NCI-H2171 (cell line): ENCODE measurements at regions not wholly inside any gene's neighbourhood (a gene's known extent, or its start where the extent isn't known, plus 50 kb on each side); places are given as distances from the start of the nearest gene placed in this dataset.

Experiments
- DNase-seq: peaks from one replicate; lab custom pipeline; 2025; lab: John Stamatoyannopoulos, UW

DNA sequence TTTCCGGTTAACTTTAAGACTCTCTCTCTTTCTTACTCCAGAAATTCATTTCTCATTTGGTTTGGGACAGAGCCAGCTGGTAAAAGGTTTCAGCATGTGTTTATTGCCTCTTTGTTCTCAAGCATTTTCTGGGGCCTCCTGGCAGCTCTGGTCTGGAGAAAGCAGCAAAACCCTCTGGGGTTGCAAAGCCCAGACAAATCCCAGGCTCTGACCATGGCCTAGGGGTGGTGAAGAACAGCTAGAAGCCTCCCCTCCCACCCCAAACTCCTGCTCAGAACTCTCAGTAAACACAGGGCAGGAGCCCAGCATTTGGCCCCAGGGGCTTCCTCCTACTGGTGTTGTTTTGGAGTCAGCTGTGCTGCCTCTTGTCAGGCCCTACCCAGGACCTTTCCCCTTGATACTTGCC is 124.2 kb upstream of the SERP2 start:
- no peak for DNase-seq

GRCh38 chr13:44252938-44253337 is 120.7 kb upstream of the SERP2 start:
- DNase-seq, result no peak

GRCh38 chr13:44255771-44256364 is 117.8 kb upstream of the SERP2 start:
- no peak for DNase-seq

- DNase-seq, result no peak
These were observed 115.8 kb upstream of the SERP2 start for GRCh38 chr13:44257796-44258195.

DNA sequence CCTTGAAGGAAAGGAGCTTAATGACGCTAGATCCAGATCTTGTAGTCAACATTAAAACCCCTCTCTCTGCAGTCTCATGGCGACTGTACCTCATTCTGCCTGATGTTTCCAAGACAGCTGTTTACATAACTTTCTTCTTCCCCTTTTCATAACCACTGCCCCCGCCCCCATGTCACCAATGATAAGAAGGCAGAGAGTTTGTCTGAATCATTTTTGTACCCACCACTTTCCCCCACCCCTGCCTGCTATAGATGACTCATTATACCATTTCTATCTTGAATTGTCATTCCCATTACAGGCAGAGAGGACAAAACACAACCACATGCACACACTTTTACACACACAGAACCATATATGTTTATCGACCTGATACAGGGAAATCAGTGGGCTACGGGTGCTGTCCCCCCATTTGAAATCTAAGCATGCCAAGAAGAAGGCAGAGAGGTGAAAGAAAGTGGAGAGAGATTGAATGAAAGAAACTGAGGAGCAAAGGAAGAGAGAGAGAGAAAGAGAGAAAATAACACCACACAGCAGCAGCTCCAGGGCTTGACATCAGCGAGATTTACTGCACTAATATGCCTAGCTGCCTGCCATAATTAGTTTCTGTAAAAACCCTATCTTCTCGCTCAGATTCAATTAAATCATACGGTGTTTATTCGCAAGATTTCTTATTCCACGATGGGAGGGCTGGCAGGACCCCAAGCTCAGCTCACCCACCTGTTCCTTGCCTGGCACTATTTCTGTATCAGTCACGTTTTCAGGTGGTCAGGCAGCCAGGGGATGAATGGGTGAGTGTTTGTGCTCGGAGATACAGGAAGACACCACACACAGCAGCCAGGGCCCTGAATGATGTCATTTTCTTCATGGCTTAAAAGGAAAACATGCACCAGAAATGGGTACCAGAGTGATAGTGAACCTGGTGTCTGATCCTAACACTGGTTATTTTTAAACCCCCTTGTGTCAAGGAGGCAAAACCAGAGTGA is 114.3 kb upstream of the SERP2 start:
- DNase-seq, result no peak

GRCh38 chr13:44260336-44260735 is 113.3 kb upstream of the SERP2 start:
- DNase-seq, result no peak

GRCh38 chr13:44263751-44264620 is 109.6 kb upstream of the SERP2 start:
- no peak for DNase-seq

DNA sequence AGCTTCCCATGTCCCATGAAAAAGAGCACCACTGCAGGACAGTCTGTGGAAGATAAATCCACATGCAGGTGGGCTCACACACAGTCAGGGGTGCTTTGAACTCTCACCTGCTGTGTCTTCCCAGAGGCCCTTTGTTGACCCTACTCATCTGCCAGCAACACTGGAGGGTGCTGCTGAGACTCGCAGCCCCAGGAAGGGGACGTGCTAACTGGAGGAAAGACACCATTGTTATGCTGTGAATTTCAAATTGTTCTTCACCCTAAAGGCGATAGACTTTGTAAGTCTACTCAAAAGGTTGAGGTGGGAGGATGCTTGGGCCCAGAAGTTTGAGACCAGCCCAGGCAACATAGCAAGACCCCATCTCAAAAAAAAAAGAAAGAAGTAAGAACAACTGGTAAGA is 107.3 kb upstream of the SERP2 start:
- DNase-seq, result no peak

DNA sequence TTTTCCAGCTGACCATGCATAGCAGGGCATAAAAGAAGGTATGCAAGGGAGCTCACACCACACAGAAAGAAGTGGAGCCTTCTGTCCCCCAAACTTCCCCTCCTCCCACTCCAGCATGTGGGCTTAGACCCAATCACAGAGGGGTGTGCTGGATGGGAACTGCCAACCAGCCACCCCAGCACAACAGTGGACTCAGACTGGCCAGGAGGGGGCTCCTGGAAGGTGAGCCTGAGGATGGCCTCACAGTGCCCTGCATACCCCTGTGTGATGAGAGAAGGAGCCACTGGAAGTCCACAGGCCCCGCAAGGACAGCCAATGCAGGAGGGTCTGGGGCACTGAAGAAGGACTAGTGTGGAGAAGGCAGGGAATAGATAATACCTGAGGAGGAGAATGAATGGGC is 106.9 kb upstream of the SERP2 start:
- DNase-seq, result no peak

DNA sequence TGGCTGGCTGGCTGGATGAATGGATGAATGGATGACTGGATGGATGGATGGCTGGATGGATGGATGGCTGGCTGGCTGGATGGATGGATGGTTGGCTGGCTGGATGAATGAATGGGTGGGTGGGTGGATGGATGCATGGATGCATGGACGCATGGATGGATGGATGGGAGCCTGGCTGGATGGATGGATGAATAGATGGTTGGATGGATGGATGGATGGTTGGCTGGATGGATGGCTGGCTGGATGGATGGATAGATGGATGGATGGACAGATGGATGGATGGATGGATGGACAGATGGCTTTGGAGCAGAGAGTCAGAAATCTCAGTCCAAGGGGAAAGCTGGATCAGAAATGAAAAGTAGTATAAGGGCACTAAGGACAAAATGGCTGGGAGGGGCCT is 106.4 kb upstream of the SERP2 start:
- no peak for DNase-seq

GRCh38 chr13:44267980-44268379 is 105.6 kb upstream of the SERP2 start:
- no peak for DNase-seq

- DNase-seq, result no peak
These were observed 104.6 kb upstream of the SERP2 start for GRCh38 chr13:44268980-44269379.

GRCh38 chr13:44270150-44270549 is 103.5 kb upstream of the SERP2 start:
- DNase-seq, result no peak

- DNase-seq, result no peak
These were observed 102.6 kb upstream of the SERP2 start for GRCh38 chr13:44271031-44271455.

- no peak for DNase-seq
These were observed 102.2 kb upstream of the SERP2 start for GRCh38 chr13:44271473-44271872.

GRCh38 chr13:44271915-44272341 is 101.7 kb upstream of the SERP2 start:
- no peak for DNase-seq

DNA sequence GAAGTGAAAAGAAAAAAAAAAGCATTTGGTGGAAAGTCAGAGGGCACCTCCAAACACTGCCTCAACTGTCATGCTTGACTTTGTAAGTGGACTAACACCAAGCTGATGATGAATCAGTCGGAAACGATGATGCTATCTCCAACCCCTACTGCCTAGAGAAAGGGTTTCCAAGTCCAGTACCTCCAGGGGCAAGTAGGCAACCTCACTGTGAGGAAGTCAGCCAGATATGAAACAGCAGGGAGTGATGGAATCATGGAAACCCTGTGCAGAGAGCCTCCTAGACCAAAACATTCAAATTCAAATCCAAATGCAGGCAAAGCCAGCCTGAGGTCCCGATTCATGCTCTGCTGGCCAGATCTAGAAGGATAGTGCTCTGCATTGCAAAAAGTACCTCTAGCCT is 100.9 kb upstream of the SERP2 start:
- no peak for DNase-seq

GRCh38 chr13:44273216-44273615 is 100.4 kb upstream of the SERP2 start:
- DNase-seq, result no peak

GRCh38 chr13:44273991-44274770 is 99.4 kb upstream of the SERP2 start:
- DNase-seq, result no peak

DNA sequence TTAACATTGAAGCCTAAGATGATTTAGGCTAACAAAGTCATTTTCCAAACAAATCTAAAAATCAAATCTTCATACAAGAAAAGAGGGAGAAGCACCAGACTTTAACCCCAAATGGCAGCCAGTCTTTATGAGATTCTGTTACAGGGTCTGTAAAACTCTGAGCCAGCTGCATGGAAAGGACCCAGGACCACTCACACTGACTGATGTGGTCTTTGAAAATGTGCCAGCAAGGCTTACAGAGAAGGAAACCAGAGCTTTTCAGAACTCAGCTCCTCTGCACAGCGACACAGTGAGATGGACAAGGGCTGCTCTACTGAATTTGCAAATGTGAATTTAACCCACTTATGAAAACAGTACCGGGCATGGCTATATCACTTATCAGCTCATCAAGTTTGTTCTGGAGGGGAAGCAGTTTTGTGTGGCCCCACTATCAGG is 98.8 kb upstream of the SERP2 start:
- no peak for DNase-seq

DNA sequence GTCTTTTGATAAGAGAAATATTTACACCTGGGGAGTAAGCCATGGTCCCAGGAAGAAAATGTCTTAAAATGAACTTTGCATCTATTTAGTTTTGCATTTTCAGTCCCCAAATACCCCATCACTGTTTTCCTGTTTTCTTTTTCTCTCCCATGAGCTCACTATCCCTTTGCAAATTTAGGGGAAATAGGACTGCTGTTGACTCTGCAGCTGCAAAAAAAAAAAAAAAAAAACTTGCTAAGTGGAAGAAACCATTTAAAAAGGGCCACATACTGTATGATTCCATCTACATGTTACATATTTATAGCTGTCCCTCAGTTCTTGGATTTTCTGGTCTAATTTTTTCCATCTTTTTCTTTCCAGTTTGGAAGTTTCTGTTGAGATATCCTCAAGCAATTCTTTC is 98.2 kb upstream of the SERP2 start:
- DNase-seq, result no peak

DNA sequence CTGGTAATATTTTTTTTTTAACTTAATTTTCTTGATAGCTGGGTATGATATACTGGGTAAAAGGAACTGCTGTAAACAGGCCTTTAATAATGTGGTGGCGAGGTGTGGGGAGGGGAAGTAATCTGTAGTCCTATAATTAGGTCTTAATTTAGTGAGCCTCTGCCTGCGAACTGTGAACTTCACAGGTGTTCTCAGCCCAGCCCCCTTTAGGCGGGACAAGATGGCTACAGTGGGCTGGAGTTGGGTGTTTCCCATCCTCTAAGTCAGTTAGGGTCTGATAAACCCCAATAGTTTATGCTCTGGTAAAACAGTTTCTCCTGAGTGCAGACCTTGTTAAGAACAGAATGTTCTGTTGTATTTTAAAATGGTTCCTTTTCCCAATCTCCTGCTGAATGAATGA is 97.6 kb upstream of the SERP2 start:
- no peak for DNase-seq
